HG03469 (cell line): ENCODE measurements at regions not wholly inside any gene's neighbourhood (a gene's known extent, or its start where the extent isn't known, plus 50 kb on each side); places are given as distances from the start of the nearest gene placed in this dataset.
"Not testable (repeated sequence)": the region's sequence is repeated elsewhere in the genome, so short reads cannot be mapped to it uniquely, and the experiment has no call there.

Source experiments
- ATAC-seq: cut with Tn5 transposase; IDR thresholded peaks from one replicate; pipeline ENCODE4 v1.9.1; 2021; ENCODE audit warnings: mild to moderate bottlenecking, moderate library complexity, moderate number of reproducible peaks; ENCODE audit not compliant: unreplicated experiment

DNA sequence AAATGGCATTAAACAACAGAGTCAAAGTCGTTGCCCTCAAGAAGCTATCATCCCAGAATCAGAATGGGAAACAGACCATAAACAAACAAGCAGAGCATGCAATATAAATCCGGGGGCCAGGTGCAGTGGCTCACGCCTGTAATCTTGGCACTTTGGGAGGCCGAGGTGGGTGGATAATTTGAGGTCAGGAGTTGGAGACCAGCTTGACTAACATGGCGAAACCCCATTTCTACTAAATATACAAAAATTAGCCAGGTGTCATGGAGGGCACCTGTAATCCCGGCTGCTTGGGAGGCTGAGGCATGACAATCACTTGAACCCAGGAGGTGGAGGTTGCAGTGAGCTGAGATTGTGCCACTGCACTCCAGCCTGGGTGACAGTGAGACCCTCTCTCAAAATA is 249.8 kb downstream of the CYRIA start:
- not testable (repeated sequence) for ATAC-seq

DNA sequence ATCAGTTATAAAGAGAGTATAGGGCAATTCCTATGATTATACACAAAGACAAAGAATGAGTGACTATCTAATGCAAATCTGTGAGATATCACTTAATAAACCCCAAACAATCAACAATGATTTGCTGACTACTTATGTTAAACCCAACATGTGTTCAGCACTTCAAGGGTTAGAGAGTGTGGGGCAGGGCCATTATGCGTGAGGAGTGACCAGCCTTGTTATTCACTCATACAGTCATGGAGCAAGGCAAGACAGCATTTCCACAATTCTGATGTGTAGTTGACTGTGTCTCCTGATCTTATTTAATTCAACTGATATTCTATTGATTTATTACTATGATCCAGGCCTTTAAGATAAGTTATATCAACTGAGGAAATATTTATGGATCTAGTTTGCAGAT is 251.7 kb downstream of the CYRIA start:
- no peak for ATAC-seq

DNA sequence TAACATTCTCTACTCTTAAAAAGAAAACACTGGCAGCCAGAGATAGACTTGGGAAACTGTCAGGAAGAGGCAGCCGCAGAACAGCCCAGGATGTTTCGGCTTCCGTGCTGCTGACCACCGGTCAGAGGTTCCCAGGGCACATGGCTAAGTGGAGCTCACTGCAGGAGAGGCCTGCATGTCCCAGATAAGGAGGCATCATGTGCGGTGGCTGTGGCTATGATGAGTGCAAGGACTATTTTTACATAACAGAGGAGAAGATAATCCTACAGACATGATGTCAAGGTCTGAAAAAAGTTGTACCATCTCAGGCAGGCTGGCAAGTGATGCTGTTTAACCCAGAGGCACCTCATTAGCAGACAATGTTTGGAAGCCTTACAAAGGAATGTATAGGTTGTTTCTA is 252.3 kb downstream of the CYRIA start:
- no peak for ATAC-seq

DNA sequence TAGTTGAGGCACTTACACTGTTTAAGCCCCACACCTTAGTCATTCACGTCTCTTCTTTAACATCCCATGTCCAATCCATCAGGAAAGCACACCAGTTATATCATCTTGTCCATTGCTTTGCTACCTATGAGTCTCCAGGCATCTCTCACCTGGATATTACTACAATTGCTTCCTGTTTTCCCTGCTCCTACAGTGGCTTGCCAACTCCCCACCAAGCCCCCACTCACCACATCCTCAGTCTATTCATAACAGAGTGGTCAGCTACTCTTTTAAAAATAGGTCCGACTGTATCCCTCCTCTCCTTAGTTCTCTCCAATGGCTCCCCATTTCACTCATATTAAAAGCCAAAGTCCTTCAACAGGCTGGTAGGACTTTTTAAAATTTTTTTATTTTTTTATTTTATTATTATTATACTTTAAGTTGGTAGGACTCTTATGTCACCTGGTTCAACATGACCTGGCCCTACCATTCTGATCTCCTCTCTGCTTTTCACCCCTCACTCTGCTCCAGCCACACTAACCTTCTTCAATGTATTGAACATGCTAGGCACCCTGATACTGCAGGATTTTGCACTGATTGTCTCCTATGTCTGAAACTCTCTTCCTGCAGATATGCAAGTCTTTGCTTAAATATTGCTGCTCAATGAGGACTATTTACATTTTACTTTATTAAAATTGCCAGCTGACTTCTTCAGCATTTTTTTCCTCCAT is 253.2 kb downstream of the CYRIA start:
- no peak for ATAC-seq

DNA sequence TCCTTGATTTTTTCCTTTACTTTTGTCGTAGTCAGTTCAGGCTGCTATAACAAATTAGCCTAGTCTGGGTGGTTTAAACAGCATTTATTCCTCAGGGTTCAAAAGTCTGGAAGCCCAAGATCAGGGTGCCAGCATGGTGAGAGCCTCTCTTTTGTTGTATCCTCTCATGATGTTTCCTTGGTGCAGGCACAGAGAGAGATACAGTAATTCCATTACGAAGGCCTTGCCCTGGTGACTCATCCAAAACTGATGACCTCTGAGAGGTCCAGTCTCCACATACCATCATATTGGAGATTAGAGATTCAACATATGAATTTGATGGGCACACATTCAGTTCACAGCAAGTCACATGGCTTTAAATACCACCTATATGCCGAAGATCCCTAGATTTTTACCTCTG is 253.8 kb downstream of the CYRIA start:
- ATAC-seq = no peak

DNA sequence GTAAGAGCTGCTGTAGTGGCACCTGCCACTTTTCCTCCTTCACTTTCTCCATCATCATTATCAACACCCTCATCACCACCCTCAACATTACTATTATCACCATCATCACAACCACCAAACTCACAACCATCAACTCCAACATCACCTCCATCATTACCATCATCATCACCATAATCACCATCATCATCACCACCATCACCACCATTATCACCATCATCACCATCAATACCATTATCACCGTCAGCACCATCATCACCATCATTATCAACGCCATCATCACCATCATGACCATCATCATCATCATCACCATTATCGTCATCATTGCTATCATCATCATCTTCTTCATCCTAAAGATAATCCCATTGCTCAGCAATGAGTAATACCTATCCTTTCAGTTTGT is 255.8 kb downstream of the CYRIA start:
- ATAC-seq = no peak

DNA sequence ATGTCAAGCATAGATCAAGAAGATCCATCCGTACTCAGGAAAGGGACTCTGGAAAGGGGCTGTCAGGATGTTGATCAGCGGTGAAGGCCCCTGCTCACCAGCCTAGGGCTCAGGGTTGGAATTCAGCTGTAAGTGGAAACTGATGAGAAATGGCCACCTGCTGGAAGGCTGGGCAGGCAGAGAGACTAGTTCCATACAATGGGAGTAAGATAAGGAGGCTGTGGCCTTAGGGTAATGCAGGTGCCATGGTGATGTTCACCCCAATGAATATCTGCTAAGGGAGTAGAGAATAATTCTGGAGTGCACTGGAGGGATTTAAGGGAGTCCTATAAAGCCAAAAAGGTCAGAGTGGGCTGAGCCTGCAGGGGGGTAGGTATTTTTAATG is 256.6 kb downstream of the CYRIA start:
- no peak for ATAC-seq

DNA sequence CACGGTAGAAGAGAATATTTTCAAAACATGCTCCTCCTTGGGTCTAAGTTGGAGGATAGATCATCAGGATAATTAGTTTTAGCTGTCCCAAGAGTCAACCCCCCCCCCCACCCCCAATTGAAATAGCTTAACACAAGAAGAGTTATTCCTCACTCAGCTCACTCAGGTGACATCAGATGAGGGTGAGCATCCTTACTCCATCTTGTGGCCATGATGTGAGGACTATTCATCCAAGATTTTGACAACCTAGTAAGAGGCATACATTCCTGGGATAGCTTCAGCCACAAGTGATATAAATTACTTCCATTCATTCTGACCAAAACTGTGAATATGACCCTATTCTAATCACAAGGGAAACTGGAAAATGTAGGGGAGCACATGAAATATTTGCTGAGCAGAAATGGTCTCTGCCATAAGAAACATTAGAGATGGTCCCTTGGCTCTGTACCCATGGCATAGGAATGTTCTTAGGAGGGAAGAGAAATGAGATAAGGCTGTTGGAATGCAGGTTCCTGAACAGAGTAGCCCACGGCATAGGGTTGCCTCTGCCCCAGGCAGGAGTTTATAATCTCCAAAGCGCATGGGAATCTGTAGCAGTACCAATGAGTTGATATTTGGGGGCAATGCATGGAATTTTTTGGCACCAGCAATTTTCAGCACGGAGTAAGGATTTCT is 257.2 kb downstream of the CYRIA start:
- ATAC-seq = no peak

DNA sequence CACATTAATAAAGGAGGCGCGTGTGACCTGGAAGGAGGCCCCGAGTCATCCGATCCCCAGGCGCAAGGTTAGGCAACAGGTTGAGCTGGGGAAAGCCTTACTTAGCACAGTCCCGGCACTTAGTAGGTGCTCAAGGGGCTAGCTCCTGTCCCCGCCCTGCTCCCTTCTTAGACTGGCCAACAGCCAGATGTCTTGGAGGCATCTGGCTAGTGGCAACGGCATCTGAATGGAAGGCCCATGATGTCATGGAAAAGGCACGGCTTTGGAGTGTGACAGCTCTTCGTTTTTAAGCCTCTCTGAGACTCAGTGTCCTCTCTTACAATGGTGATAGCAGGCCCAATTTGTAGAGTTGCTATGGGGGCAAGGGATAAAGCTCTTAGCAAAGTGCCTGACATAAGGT is 258.3 kb downstream of the CYRIA start:
- ATAC-seq = no peak

DNA sequence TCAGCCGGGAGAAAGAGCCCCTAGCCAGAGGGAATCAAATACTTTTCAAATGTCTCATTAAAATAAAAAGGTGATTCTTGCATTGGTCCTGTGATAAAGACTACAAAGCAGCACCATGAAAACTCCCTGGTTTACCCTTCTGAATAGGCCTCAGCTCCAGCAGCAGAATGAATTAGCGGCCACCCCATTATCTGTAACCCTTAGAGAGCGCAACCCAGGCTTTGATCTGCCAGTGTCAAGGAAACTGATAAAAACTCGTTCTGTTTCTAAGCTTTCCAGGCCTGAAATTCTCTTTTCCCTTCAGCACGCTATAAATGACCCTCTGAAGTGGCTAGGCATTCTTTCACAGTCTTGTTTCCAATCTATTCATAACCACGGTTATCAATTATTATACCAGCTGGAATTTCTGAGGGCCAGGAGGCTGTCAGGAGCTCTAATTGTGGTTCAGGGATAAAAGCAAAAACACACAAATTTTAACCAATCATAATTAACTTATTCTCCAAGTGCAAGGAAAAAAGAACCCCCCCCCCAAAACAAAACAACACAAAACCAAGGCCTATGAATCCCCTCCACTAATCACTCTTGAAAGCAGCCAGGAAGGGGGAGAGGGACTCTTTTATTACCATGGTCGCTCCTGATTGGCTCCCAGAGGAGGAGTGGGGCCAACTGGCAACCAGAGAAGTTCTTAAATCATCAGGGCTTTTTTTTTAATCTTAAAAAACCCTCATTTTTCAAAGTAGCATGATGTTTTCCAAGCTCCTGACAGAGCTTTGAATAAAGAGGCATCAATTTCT is 258.9 kb downstream of the CYRIA start:
- no peak for ATAC-seq

DNA sequence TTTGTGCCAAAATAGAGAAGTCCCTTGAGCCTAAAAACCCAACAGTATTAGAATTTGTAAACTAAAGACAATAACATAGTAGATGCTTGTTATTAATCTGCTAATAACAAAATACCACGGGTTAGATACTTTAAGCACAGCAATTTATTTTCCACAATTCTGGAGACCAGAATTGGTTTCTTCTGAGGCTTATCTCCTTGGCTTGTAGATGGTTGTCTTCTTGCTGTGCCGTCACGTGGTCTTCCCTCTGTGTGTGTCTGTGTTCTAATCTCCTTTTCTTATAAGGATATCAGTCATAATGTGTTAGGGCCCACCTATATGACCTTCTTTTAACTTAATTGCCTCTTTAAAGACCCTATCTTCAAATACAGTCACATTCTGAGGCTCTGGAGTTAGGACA is 260.1 kb downstream of the CYRIA start:
- no peak for ATAC-seq

DNA sequence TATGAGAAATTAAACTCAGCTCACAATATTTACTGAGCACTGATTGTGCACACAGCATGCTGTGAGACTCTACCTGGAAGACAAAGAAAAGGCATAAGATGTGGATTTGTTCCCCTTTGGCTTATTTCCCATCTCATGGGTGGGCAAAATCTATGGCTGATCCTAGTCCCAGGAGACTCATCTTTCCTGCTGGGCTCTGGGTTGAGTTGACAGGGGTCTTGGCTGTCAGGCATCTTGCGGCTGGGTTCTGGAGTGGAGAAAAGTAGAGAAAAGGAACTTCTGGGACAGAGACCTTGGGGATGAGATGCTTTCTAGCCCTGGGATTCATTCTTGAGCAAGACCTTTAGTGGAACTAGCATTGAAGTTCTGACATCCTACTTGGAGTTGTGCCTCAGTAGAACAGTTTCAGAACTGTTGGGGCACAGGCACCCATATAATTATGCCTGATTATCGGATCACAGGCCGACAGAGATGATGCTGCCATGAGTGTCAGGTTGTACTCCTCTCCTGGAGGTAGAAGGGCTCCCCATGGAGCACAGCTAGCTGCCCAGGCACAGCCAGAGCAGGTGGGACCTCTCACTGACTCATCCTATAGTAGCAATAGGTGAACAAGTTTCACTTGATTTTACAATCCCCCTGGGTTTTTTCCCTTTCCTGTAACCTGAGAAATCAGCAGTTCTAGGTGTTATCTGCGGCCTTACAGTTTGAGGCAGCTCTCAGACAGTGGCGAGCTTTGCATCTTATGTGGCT is 260.9 kb downstream of the CYRIA start:
- no peak for ATAC-seq

DNA sequence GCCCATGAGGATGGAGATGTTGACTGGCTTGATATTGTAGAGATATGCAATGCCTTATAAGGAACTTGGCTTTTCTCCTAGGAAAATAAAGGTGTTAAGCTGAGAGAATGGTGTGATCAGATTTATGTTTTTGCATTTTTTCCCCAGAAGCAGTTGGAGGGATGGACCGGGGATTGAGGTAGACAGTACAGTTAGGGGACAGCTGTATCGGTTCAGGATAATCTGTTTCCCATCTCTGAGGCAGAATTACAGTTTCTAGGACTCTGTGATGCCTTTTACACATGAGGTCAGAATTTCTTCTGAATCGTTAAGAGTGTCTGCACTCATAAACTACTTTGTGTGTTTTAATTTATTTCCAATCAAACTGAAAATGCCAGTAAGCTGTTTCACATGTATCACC is 261.5 kb downstream of the CYRIA start:
- no peak for ATAC-seq

DNA sequence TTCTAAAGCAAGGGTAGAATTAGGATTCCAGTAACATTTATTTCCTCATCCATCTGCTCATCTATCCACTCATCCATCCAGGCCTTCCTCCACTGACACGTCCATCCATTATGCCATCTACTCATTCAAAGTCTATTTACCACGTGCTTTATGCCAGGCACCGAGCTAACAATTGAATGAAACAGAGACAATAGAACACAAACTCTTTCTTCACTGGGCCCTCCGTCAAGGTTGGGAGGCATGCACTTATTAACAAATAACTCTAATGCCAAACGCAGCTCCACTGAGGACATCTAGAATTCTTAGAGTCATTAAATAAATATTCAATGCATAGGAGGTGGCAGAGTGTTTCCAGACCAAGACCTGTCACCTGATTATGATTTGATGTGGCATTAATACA is 262.7 kb downstream of the CYRIA start:
- ATAC-seq = no peak

DNA sequence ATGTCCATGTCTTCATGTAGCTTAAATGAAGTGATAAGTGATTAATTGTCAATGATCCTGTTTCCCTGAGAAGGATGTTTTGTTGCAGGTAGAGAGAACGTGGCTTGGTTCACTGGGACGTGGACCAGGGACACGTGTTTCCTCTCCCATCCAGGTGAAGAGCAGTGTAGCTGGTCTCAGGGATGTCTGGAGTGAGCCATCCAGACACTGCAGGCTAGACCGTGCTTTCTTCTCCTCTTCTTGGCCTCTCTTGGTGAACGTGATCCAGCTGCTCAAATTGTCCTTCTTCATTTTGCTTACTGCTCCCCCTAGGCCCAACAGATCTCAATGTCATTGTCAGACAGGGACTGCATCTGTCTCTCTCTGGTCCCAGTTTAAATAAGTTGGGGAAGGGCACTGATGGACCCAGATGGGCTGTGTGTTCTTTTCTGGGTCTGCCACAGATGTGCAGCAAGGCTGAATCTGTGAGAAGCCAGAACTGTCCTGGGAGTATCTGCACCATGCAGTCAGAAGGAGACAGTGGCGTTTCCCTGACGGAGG is 263.8 kb downstream of the CYRIA start:
- no peak for ATAC-seq

DNA sequence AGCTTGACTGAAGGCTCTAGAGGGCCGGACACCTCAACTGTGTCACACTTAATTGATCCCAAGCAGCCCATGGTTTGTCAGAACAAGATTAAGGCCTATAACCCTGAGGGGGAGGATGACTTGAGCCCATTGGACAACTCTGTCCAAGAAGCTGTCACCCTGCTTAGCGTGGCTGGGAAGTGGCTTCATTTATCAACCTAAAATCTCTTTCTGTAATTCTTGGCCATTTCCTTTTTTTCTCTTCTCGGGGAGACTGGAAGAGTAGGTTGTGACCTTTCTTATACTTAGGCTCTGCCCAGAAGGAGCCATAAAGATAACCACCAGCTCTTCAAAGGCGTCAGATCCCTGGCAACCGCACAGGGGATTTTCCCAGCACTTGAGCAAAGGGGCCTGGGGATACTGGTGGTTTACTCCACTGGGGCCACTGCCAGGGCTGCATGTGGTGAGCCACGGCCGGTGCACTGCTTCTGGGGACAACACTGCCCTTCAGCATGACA is 265.5 kb downstream of the CYRIA start:
- ATAC-seq = no peak

DNA sequence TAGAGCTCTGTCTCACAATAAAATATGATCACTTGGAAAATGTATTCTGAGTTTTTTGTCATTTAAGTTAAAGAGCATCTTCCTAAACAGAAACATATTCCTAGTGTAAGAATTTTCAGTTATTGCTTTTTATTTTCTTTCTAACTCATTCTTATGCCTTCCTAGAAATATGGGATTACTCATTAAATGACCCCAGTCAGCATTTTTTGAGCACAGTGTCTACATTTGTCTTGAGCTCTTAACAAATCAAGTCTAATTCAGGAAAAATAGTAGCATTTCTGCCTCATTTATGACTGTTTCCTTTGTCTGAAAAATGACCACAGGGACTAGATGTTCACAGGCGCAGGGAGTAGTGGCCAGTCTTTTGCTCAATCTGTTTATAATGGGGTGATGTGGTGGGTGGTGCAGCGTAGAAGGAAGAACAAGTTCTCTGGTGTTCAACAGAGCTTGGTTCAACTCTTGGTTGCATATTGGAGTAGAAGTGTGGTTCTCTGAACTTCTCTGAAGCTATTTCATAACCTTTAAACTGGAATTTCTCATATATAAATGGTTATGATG is 267.1 kb downstream of the CYRIA start:
- ATAC-seq = no peak

DNA sequence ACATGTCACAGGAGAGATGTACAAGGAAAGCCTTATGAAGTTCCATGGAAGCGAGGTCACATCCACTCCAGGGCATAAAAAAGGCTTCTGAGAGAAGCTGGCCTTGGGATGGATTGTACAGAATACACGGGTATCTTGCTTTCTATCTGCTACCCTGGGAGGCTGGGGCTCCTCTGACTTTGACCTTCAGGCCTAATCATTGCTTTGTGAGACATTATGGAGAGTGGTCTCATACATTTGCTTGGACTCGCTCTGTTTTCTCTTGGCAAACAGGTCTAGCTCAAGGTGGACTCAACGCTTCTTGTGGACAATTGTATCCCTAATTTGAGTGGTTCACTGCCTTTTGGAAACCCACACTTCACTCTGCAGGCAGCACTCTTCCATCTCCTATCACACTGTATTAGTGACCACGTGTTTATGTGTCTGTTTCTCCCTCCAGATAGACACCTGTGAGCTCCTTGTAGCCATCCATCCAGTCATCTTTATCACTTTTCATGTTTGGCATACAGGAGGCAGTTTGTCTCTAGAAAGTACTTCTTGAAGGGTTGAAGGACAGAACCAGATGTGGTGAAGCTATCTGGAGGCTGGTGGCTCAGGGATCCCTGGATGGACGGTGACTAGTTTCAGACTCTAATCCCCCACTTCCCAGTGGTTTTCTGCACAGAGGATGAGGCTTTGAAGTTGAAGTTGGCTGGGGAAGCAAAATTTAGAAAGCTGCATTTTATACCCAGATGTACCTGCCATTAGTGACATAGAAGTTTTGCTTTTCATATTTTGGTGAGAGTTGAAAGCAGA is 267.8 kb downstream of the CYRIA start:
- ATAC-seq = no peak

DNA sequence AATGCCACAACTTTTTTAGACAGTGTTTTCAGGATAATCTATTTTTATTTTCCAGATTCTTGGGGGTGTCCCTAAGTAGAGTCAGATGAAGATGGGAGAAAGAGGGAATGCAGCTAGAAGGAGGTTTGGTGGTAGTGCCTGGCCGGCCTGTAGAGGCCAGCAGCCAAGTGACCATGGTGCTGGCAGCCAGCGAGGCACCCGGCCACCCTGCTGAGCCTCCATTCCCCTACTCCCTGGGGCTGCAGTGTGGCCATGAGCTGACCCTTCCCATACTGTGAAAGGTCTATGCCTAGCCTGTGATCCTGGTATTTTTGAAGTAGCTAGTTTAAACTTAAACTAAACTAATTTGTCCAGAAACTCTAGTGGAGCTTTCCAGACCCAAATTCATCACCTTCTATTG is 268.6 kb downstream of the CYRIA start:
- ATAC-seq = no peak

DNA sequence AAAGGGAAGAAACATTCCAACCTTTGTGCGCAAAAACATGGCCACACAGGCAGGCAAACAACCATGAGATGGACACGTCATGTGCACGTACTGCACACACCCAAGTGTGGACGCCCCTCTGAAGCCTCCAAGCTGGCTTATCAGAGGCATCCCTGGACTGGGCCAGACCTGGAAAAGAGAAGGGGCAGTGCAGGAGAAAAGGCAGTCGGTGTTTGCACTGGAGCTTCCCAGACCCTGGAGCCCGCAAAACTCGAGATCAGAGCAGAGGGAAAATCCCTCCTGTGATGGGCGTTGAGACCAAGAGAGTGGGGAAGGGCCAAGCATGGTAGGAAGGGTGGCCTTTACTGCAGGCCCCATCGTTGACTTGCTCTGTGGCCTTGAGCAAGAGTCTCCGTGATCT is 269.5 kb downstream of the CYRIA start:
- no peak for ATAC-seq
